HL-60 (cell line): ENCODE measurements at regions not wholly inside any gene's neighbourhood (a gene's known extent, or its start where the extent isn't known, plus 50 kb on each side); places are given as distances from the start of the nearest gene placed in this dataset.

Experiments used
- DNase-seq, 2 experiments: peaks; one replicate each; pipeline ENCODE4 v3.0.0-alpha.2; 2010 to 2020; ENCODE audit warnings: low read depth in 1 of 2, low spot score in 1 of 2
- H3K27ac ChIP-seq: fragments of 250-450 bp; sonication (Bioruptor Pico); replicated peaks from 2 replicates; pipeline ENCODE4 v1.5.1; 2020; ENCODE audit warnings: mild to moderate bottlenecking, moderate library complexity
- H3K27me3 ChIP-seq: fragments of 250-450 bp; sonication (Bioruptor Pico); 2 replicates; pipeline ENCODE4 v1.5.1; 2021; ENCODE audit warnings: mild to moderate bottlenecking, moderate library complexity; ENCODE audit not compliant: insufficient read depth, poor library complexity, severe bottlenecking
- H3K4me3 ChIP-seq: replicated peaks from 2 replicates; pipeline ENCODE4 v1.5.1; 2011; ENCODE audit warnings: mild to moderate bottlenecking, control low read depth, low read length; ENCODE audit not compliant: insufficient read depth
- CTCF ChIP-seq: IDR thresholded peaks from one replicate; pipeline ENCODE4 v1.5.1; 2011; ENCODE audit warnings: low read length, control low read depth, inconsistent platforms; ENCODE audit not compliant: insufficient read depth
- GABPA ChIP-seq: IDR thresholded peaks from 2 replicates; pipeline ENCODE4 v1.6.1; 2012; ENCODE audit warnings: low read depth
- POLR2AphosphoS5 ChIP-seq: IDR thresholded peaks from 2 replicates; pipeline ENCODE4 v1.6.1; 2012; ENCODE audit warnings: low read depth
- REST ChIP-seq: IDR thresholded peaks from 2 replicates; pipeline ENCODE4 v1.6.1; 2012; ENCODE audit warnings: low read depth; ENCODE audit not compliant: insufficient replicate concordance
- SPI1 ChIP-seq: IDR thresholded peaks from 2 replicates; pipeline ENCODE4 v1.6.1; 2012; ENCODE audit warnings: low read depth, mild to moderate bottlenecking, borderline replicate concordance

- TF ChIP-seq SPI1 (no peak), GABPA (no peak), POLR2AphosphoS5 (no peak), CTCF (no peak), REST (no peak)
- DNase-seq, result no peak
- H3K27me3 ChIP-seq, result peaks cover 14% of the 10 kb centered on the region
- no peak overlapping the region for H3K4me3 ChIP-seq
- no peak overlapping the region for H3K27ac ChIP-seq
Measured at GRCh38 chr14:54213536-54213935, 183.3 kb upstream of the CDKN3 start.

DNA sequence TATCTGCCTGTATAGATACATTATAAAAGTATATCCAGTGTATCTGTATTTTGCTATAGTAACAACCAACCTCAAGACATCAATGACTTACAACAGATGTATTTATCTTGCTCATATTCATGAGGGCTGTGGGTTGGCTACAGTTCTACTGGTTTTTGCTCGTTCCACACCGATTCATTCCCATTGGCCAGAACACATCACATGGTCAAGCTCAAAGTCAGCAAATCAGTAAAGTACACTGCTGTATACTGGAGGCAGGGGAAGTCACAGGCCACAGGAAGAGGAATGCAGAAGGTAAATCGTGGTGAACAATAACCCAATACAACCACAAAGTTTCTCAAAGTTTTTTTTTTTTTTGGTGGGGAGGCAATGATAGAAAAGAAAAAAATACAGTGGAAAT lies 180.0 kb upstream of the CDKN3 start:
- Histone ChIP-seq H3K4me3 (no peak overlapping the region), H3K27ac (no peak overlapping the region), H3K27me3 (peaks cover 19% of the 10 kb centered on the region)
- no peak for DNase-seq
- TF ChIP-seq GABPA, result no peak
- TF ChIP-seq REST, result no peak
- no peak for TF ChIP-seq SPI1
- TF ChIP-seq POLR2AphosphoS5, result no peak
- no peak for TF ChIP-seq CTCF

- Histone ChIP-seq H3K27me3 (peaks cover 27% of the 10 kb centered on the region), H3K4me3 (no peak overlapping the region)
Measured at GRCh38 chr14:54219261-54220070, 177.3 kb upstream of the CDKN3 start.

More at GRCh38 chr14:54219261-54220070, 177.3 kb upstream of the CDKN3 start:
- DNase-seq, result no peak
- H3K27ac ChIP-seq, result no peak overlapping the region
- no peak for TF ChIP-seq REST
- TF ChIP-seq GABPA, result no peak
- TF ChIP-seq POLR2AphosphoS5, result no peak
- no peak for TF ChIP-seq CTCF
- no peak for TF ChIP-seq SPI1
